Neural progenitor cell (in vitro differentiated cells): ENCODE measurements at regions not wholly inside any gene's neighbourhood (a gene's known extent, or its start where the extent isn't known, plus 50 kb on each side); places are given as distances from the start of the nearest gene placed in this dataset.
A peak's percentile ranks its signal among the peaks of the same experiment; 100 is the strongest.

Experiments used
- DNase-seq: peaks from one replicate; pipeline ENCODE4 v3.0.0-alpha.2; 2016; ENCODE audit warnings: low spot score
- H2AFZ ChIP-seq: fragments of 200-600 bp; sonication (generic); replicated peaks from 2 replicates; pipeline ENCODE4 v1.6.1; 2016; ENCODE audit warnings: antibody characterized with exemption
- H3F3A ChIP-seq: fragments of 200-600 bp; sonication (generic); 2 replicates; pipeline ENCODE4 v1.6.1; 2016; ENCODE audit warnings: antibody characterized with exemption, low read depth
- H3K27ac ChIP-seq: fragments of 200-600 bp; sonication (generic); 2 replicates; pipeline ENCODE4 v1.5.1; 2016; ENCODE audit warnings: mild to moderate bottlenecking
- H3K27me3 ChIP-seq: fragments of 200-600 bp; sonication (generic); 2 replicates; pipeline ENCODE4 v1.6.1; 2016; ENCODE audit warnings: mild to moderate bottlenecking, moderate library complexity
- H3K36me3 ChIP-seq: fragments of 200-600 bp; sonication (generic); 2 replicates; pipeline ENCODE4 v1.5.1; 2016
- H3K4me1 ChIP-seq: fragments of 200-600 bp; sonication (generic); 2 replicates; pipeline ENCODE4 v1.6.1; 2016; ENCODE audit warnings: mixed run types
- H3K4me2 ChIP-seq: fragments of 200-600 bp; sonication (generic); 2 replicates; pipeline ENCODE4 v1.6.1; 2016
- H3K4me3 ChIP-seq: fragments of 200-600 bp; sonication (generic); 2 replicates; pipeline ENCODE4 v1.5.1; 2016
- H3K79me2 ChIP-seq: fragments of 200-600 bp; sonication (generic); 2 replicates; pipeline ENCODE4 v1.6.1; 2016; ENCODE audit warnings: low read depth
- H3K9ac ChIP-seq: fragments of 200-600 bp; sonication (generic); 2 replicates; pipeline ENCODE4 v1.6.1; 2016
- H3K9me3 ChIP-seq: fragments of 200-600 bp; sonication (generic); 2 replicates; pipeline ENCODE4 v1.5.1; 2016; ENCODE audit warnings: low read depth
- H4K20me1 ChIP-seq: fragments of 200-600 bp; sonication (generic); 2 replicates; pipeline ENCODE4 v1.6.1; 2016; ENCODE audit warnings: low read depth
- H3K27ac Mint-ChIP-seq: 3 replicates; pipeline ENCODE4 v1.8.0; 2021; ENCODE audit warnings: mixed read lengths
- H3K27me3 Mint-ChIP-seq: 2 replicates; pipeline ENCODE4 v1.8.0; 2022; ENCODE audit warnings: low read depth, mild to moderate bottlenecking, inconsistent platforms, moderate library complexity, mixed read lengths; ENCODE audit not compliant: insufficient read depth
- H3K36me3 Mint-ChIP-seq: 3 replicates; pipeline ENCODE4 v1.8.0; 2021; ENCODE audit warnings: mixed read lengths
- H3K4me1 Mint-ChIP-seq: 3 replicates; pipeline ENCODE4 v1.8.0; 2021; ENCODE audit warnings: mixed read lengths
- H3K4me3 Mint-ChIP-seq: 3 replicates; pipeline ENCODE4 v1.8.0; 2021; ENCODE audit warnings: mild to moderate bottlenecking, moderate library complexity, mixed read lengths
- H3K9me3 Mint-ChIP-seq: 3 replicates; pipeline ENCODE4 v1.8.0; 2020; ENCODE audit warnings: mixed read lengths
- EZH2 ChIP-seq: fragments of 200-600 bp; sonication (generic); IDR thresholded peaks from 2 replicates; pipeline ENCODE4 v1.6.1; 2017; ENCODE audit warnings: antibody characterized with exemption, mild to moderate bottlenecking, moderate library complexity
- EZH2phosphoT487 ChIP-seq: fragments of 200-600 bp; sonication (generic); IDR thresholded peaks from 2 replicates; pipeline ENCODE4 v1.6.1; 2017; ENCODE audit warnings: antibody characterized with exemption
- TF ChIP-seq, protein P1 (sequence below): fragments of 200-600 bp; sonication (generic); IDR thresholded peaks from 2 replicates; pipeline ENCODE4 v1.5.1; 2017; ENCODE audit warnings: antibody characterized with exemption, mild to moderate bottlenecking

- no peak overlapping the region for H3K4me3 Mint-ChIP-seq
- Histone ChIP-seq H3K9me3 (no peaks in the 10 kb centered on the region), H3K27ac (no peak overlapping the region), H3K9ac (no peak overlapping the region), H3K4me1 (no peaks in the 10 kb centered on the region), H3K36me3 (no peaks in the 10 kb centered on the region), H3K79me2 (no peaks in the 10 kb centered on the region), H3K27me3 (no peaks in the 10 kb centered on the region), H3F3A (no peaks in the 10 kb centered on the region), H3K4me2 (no peak overlapping the region), H4K20me1 (no peaks in the 10 kb centered on the region), H3K4me3 (no peak overlapping the region), H2AFZ (no peak overlapping the region)
- DNase-seq = no peak
- no peaks in the 10 kb centered on the region for H3K27me3 Mint-ChIP-seq
- H3K27ac Mint-ChIP-seq = no peak overlapping the region
- H3K4me1 Mint-ChIP-seq = no peaks in the 10 kb centered on the region
- TF ChIP-seq EZH2 (no peak), EZH2phosphoT487 (no peak)
- TF ChIP-seq, protein P1, sequence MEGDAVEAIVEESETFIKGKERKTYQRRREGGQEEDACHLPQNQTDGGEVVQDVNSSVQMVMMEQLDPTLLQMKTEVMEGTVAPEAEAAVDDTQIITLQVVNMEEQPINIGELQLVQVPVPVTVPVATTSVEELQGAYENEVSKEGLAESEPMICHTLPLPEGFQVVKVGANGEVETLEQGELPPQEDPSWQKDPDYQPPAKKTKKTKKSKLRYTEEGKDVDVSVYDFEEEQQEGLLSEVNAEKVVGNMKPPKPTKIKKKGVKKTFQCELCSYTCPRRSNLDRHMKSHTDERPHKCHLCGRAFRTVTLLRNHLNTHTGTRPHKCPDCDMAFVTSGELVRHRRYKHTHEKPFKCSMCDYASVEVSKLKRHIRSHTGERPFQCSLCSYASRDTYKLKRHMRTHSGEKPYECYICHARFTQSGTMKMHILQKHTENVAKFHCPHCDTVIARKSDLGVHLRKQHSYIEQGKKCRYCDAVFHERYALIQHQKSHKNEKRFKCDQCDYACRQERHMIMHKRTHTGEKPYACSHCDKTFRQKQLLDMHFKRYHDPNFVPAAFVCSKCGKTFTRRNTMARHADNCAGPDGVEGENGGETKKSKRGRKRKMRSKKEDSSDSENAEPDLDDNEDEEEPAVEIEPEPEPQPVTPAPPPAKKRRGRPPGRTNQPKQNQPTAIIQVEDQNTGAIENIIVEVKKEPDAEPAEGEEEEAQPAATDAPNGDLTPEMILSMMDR = no peak
- no peaks in the 10 kb centered on the region for H3K36me3 Mint-ChIP-seq
- H3K9me3 Mint-ChIP-seq = peaks cover 5% of the 10 kb centered on the region
Measured at GRCh38 chr2:160891353-160891740, 268.9 kb upstream of the TANK start.

- no peaks in the 10 kb centered on the region for H3K4me1 Mint-ChIP-seq
- Histone ChIP-seq H2AFZ (no peak overlapping the region), H3K27me3 (no peaks in the 10 kb centered on the region), H3K79me2 (no peaks in the 10 kb centered on the region), H3K4me1 (no peaks in the 10 kb centered on the region), H4K20me1 (no peaks in the 10 kb centered on the region), H3K4me3 (no peak overlapping the region), H3K27ac (no peak overlapping the region), H3K36me3 (no peaks in the 10 kb centered on the region), H3K4me2 (no peak overlapping the region), H3F3A (no peaks in the 10 kb centered on the region), H3K9me3 (no peaks in the 10 kb centered on the region), H3K9ac (no peak overlapping the region)
- TF ChIP-seq EZH2 = no peak
- TF ChIP-seq EZH2phosphoT487 = no peak
- TF ChIP-seq, protein P1 = no peak
- H3K27ac Mint-ChIP-seq = no peak overlapping the region
- no peak for DNase-seq
- no peaks in the 10 kb centered on the region for H3K36me3 Mint-ChIP-seq
- H3K9me3 Mint-ChIP-seq = peaks cover 6% of the 10 kb centered on the region
- H3K27me3 Mint-ChIP-seq = no peaks in the 10 kb centered on the region
- H3K4me3 Mint-ChIP-seq = no peak overlapping the region
Measured at GRCh38 chr2:160892204-160892603, 268.0 kb upstream of the TANK start.

DNA sequence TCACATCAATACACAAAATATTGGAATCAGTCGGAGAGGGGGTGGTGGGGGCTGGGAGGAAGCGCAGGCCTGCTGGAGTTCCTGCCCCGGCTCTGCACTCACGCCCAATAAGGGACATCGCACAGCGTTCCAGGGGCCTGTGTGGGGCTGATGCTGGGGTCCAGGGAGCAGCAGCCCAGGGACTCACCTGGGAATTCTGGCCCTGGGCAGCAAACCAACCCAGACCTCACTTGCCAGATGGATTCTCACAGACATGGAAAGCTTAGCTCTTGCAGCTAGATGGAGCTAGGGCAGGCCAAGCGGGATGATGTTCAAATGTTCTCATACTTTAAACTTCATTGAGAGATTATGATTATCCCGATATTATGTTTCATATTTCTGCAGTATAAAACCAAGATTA is 266.6 kb upstream of the TANK start:
- no peak for TF ChIP-seq EZH2phosphoT487
- no peak for TF ChIP-seq EZH2
- TF ChIP-seq, protein P1 = no peak
- Histone ChIP-seq H3K9ac (no peak overlapping the region), H3K27me3 (no peaks in the 10 kb centered on the region), H3K4me1 (peaks cover 4% of the 10 kb centered on the region), H3K79me2 (no peaks in the 10 kb centered on the region), H3K27ac (no peak overlapping the region), H3F3A (no peaks in the 10 kb centered on the region), H2AFZ (peak overlapping the region; percentile 31), H4K20me1 (no peaks in the 10 kb centered on the region), H3K4me3 (no peak overlapping the region), H3K9me3 (no peaks in the 10 kb centered on the region), H3K36me3 (no peaks in the 10 kb centered on the region), H3K4me2 (no peak overlapping the region)
- peaks cover 6% of the 10 kb centered on the region for H3K9me3 Mint-ChIP-seq
- H3K4me3 Mint-ChIP-seq = no peak overlapping the region
- DNase-seq = no peak
- H3K4me1 Mint-ChIP-seq = no peaks in the 10 kb centered on the region
- no peaks in the 10 kb centered on the region for H3K27me3 Mint-ChIP-seq
- no peak overlapping the region for H3K27ac Mint-ChIP-seq
- H3K36me3 Mint-ChIP-seq = no peaks in the 10 kb centered on the region
